ENCODE measurements at regions not wholly inside any gene's neighbourhood (a gene's known extent, or its start where the extent isn't known, plus 50 kb on each side); places are given as distances from the start of the nearest gene placed in this dataset.
A peak's percentile ranks its signal among the peaks of the same experiment; 100 is the strongest.

DNA sequence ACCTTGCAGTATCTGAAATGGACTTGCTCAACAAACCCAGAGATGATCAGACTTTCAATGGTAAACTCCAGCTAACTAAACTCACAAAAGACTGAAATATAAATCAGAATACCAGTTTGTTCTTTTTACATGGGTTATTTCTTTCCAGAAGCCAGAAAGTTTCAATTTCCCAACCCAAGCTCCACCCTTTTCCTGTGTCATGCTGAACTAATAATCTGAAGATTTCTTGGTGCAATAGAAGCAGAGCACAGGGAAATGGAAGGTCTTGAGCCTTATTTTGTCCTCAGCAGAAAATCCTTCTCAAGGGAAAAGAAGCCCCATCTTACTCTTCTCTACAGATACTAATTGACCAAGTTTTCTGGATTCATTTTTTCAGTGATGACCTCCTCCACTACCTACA lies 93.3 kb upstream of the PAPOLG start:
- TF ChIP-seq, protein P1, sequence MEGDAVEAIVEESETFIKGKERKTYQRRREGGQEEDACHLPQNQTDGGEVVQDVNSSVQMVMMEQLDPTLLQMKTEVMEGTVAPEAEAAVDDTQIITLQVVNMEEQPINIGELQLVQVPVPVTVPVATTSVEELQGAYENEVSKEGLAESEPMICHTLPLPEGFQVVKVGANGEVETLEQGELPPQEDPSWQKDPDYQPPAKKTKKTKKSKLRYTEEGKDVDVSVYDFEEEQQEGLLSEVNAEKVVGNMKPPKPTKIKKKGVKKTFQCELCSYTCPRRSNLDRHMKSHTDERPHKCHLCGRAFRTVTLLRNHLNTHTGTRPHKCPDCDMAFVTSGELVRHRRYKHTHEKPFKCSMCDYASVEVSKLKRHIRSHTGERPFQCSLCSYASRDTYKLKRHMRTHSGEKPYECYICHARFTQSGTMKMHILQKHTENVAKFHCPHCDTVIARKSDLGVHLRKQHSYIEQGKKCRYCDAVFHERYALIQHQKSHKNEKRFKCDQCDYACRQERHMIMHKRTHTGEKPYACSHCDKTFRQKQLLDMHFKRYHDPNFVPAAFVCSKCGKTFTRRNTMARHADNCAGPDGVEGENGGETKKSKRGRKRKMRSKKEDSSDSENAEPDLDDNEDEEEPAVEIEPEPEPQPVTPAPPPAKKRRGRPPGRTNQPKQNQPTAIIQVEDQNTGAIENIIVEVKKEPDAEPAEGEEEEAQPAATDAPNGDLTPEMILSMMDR (IDR thresholded peaks at IDR 0.05; ENCODE audit: insufficient read depth, low read length, missing control alignments): no peak
- CTCF ChIA-PET: interaction anchor here (1.6 to 2.1 kb wide), 2 partner anchors 9 to 12 kb away, joined by 4 to 12 read pairs; no protein-coding TSS in a partner anchor
- POLR2A ChIA-PET: no interaction called here
- no peak for DNase-seq (ENCODE audit: low read depth, low spot score)
- H3K4me3 ChIP-seq (ENCODE audit: low read depth, low read length): no peak overlapping the region

DNA sequence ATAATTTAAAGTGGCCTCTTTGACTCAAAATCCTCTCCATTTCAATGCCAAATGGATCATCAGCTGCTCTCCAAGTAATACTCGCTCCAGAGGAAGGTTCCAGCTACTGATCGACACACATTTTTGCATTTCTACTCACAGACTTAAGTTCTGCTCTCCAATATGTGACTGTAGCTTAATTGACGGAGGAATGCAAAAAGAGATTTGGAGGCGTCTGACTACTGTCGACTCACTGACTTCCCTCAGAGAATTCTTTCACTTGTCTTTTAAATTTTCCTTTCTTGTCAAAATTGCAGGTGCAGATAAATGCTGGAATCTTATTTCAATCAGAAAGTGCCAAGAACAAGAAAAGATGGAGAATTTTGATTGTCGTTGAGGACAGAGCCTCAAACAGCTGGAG lies 84.1 kb upstream of the PAPOLG start:
- DNase-seq (ENCODE audit: low read depth, low spot score): no peak
- H3K4me3 ChIP-seq (ENCODE audit: low read depth, low read length): no peak overlapping the region
- TF ChIP-seq, protein P1 (IDR thresholded peaks at IDR 0.05; ENCODE audit: insufficient read depth, low read length, missing control alignments): no peak
- ChIA-PET CTCF (interaction anchor here (0.9 to 5.5 kb wide), 4 partner anchors 10 to 327 kb away, joined by 3 to 36 read pairs (median 4); no protein-coding TSS in a partner anchor), POLR2A (no interaction called here)

DNA sequence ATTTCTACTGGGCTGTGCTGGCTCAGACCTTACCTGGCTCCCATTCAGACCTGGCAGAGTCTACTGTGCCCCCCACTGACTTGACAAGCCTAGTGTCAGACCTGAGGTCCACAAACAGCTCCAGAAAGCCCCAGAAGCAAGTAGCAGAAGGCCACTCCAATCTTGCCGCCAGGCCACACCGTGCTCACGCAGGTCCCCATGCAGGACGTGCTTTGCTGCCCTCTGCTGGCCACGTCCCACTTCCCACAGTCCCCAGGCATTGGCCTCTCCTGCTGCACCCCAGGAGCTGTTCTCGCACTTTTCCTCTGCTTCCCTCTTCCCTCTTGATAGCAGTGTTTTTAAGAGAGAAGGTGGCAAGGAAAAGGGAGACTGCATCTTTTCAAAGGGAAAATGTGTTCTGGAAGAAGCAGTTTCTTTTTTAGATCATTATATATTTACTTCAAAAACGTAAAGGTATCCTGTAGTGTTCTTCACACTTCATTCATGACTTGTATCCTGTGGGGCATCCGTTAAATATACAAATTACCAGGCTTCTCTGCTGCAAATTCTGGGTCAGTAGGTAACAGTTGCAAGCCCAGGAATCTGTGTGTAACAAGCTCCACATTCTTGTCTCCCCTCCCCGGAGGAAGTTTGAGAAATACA lies 81.4 kb upstream of the PAPOLG start:
- CTCF ChIA-PET: interaction anchor here (0.5 to 5.5 kb wide), 22 partner anchors 8 to 1648 kb away, joined by 3 to 36 read pairs (median 6); partner anchors contain the start of gene PAPOLG
- TF ChIP-seq, protein P1 (IDR thresholded peaks at IDR 0.05; ENCODE audit: insufficient read depth, low read length, missing control alignments): peak; percentile 97
- no peak overlapping the region for H3K4me3 ChIP-seq (ENCODE audit: low read depth, low read length)
- peak; percentile 19 for DNase-seq (ENCODE audit: low read depth, low spot score)
- POLR2A ChIA-PET: no interaction called here

DNA sequence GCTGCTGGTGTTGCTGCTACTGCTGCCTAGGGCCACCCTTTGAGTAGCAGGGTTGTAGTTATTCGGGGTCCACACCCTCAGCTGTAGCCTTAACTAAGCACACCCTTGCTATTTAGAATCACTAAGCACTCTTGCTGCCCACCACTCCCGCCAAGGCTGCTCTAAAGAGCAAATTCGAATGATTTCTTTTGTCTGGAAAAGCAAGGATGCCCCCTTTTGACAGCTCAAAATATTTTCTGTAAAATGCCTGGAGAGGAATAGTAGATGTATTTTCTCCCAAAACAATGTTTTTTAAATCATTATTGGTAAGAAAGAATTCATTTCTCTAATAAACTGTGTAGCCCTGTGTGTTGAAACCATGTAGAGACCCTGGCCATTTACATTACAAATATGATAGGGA lies 80.8 kb upstream of the PAPOLG start:
- POLR2A ChIA-PET: no interaction called here

DNA sequence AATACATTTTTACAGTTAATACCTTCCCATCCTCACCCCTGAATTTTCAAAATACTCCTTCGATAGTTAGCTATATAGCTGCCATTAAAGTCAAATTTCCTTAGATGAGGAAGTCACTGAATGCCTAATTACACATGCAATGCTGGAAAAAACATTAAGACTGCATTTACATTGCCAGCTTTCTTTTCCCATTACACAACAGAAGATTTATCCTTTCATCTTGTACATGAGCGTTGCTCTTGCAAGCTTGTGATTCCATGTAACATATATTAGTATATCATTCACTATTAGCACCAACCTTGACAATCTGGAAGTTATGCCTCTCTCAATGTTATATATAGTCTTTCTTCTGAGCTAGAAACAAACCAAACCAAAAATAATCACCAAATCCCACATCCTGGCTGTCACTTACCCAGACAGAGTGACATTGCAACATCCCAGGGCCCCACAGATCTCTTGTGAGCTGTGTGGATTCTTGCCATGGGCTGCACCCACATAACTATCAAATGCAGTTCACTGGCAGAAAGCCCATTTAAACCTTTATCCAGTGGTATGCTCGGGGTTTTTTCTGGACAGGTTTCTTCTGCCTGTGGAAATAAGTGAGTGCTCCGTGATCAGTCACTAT lies 79.2 kb upstream of the PAPOLG start:
- POLR2A ChIA-PET: no interaction called here
- DNase-seq (ENCODE audit: low read depth, low spot score): no peak
- CTCF ChIA-PET: interaction anchor here (0.8 to 5.5 kb wide), 6 partner anchors 9 to 322 kb away, joined by 3 to 36 read pairs (median 13); no protein-coding TSS in a partner anchor
- H3K4me3 ChIP-seq (ENCODE audit: low read depth, low read length): no peak overlapping the region
- TF ChIP-seq, protein P1 (IDR thresholded peaks at IDR 0.05; ENCODE audit: insufficient read depth, low read length, missing control alignments): no peak

More for the DNA sequence above, 80.8 kb upstream of the PAPOLG start:
- TF ChIP-seq, protein P1 (IDR thresholded peaks at IDR 0.05; ENCODE audit: insufficient read depth, low read length, missing control alignments): no peak
- DNase-seq (ENCODE audit: low read depth, low spot score): no peak
- CTCF ChIA-PET: interaction anchor here (0.8 to 5.5 kb wide), 20 partner anchors 10 to 323 kb away, joined by 3 to 36 read pairs (median 8); partner anchors contain the start of gene PAPOLG
- H3K4me3 ChIP-seq (ENCODE audit: low read depth, low read length): no peak overlapping the region

DNA sequence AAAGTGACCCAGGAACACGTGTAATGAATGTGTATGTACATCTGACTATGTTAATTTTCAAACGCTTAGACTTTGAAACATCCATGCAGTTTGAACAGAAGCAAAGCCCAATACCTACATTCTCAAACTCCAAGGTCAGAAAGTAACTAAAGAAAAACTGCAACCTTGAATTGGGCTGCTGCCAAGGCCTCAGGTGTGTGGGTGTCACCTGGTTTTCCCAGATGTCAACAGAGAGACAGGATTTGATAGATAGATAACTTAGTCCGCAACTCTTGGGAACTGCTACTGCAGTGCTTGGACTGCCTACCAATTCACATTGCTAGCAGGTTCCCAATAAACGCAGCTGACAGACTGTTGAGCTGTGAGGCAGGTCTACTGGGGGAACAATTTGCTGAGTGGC lies 78.7 kb upstream of the PAPOLG start:
- no peak overlapping the region for H3K4me3 ChIP-seq (ENCODE audit: low read depth, low read length)
- DNase-seq (ENCODE audit: low read depth, low spot score): no peak
- ChIA-PET CTCF (interaction anchor here (4.3 to 5.5 kb wide), 2 partner anchors 16 to 321 kb away, joined by 21 to 36 read pairs; no protein-coding TSS in a partner anchor), POLR2A (no interaction called here)
- TF ChIP-seq, protein P1 (IDR thresholded peaks at IDR 0.05; ENCODE audit: insufficient read depth, low read length, missing control alignments): no peak
